DMS79 (cell line): ENCODE measurements at regions not wholly inside any gene's neighbourhood (a gene's known extent, or its start where the extent isn't known, plus 50 kb on each side); places are given as distances from the start of the nearest gene placed in this dataset.

Source experiments
- DNase-seq: peaks from one replicate; lab custom pipeline; 2025; lab: John Stamatoyannopoulos, UW

GRCh38 chr18:27752944-27753343 is 424.0 kb downstream of the CDH2 start:
- DNase-seq = no peak

- DNase-seq = no peak
Observed at GRCh38 chr18:27750923-27751322, 426.0 kb downstream of the CDH2 start.

- DNase-seq = no peak
Observed at GRCh38 chr18:27750014-27750413, 426.9 kb downstream of the CDH2 start.

- no peak for DNase-seq
Observed at GRCh38 chr18:27749194-27749593, 427.7 kb downstream of the CDH2 start.

GRCh38 chr18:27746241-27746640 is 430.7 kb downstream of the CDH2 start:
- DNase-seq = no peak

- DNase-seq = no peak
Observed at GRCh38 chr18:27735117-27735516, 441.8 kb downstream of the CDH2 start.

GRCh38 chr18:27731211-27731610 is 445.7 kb downstream of the CDH2 start:
- DNase-seq = no peak

GRCh38 chr18:27728659-27729058 is 448.3 kb downstream of the CDH2 start:
- DNase-seq = no peak

GRCh38 chr18:27724362-27724761 is 452.6 kb downstream of the CDH2 start:
- DNase-seq = no peak

- no peak for DNase-seq
Observed at GRCh38 chr18:27723168-27723567, 453.8 kb downstream of the CDH2 start.

GRCh38 chr18:27719680-27720079 is 457.2 kb downstream of the CDH2 start:
- no peak for DNase-seq

GRCh38 chr18:27717816-27718215 is 459.1 kb downstream of the CDH2 start:
- peak; percentile 42 for DNase-seq

GRCh38 chr18:27717250-27717649 is 459.7 kb downstream of the CDH2 start:
- DNase-seq = no peak

- no peak for DNase-seq
Observed at GRCh38 chr18:27715751-27716150, 461.2 kb downstream of the CDH2 start.

- DNase-seq = no peak
Observed at GRCh38 chr18:27713738-27714095, 463.2 kb downstream of the CDH2 start.

GRCh38 chr18:27713037-27713737 is 463.7 kb downstream of the CDH2 start:
- peak; percentile 62 for DNase-seq

GRCh38 chr18:27712066-27712465 is 464.9 kb downstream of the CDH2 start:
- peak; percentile 79 for DNase-seq

GRCh38 chr18:27711382-27711781 is 465.5 kb downstream of the CDH2 start:
- no peak for DNase-seq

- no peak for DNase-seq
Observed at GRCh38 chr18:27709344-27709743, 467.6 kb downstream of the CDH2 start.

- DNase-seq = no peak
Observed at GRCh38 chr18:27707201-27707600, 469.7 kb downstream of the CDH2 start.

GRCh38 chr18:27704736-27705361 is 472.1 kb downstream of the CDH2 start:
- peak; percentile 8 for DNase-seq

GRCh38 chr18:27699137-27699536 is 477.8 kb downstream of the CDH2 start:
- no peak for DNase-seq

GRCh38 chr18:27696148-27696547 is 480.8 kb downstream of the CDH2 start:
- no peak for DNase-seq

GRCh38 chr18:27695503-27695902 is 481.4 kb downstream of the CDH2 start:
- DNase-seq = no peak
